ENCODE measurements at regions not wholly inside any gene's neighbourhood (a gene's known extent, or its start where the extent isn't known, plus 50 kb on each side); places are given as distances from the start of the nearest gene placed in this dataset.

- no peak for TF ChIP-seq TEAD4 (IDR thresholded peaks at IDR 0.05; ENCODE audit: borderline replicate concordance, insufficient read depth)
- no peak for TF ChIP-seq SIN3A (IDR thresholded peaks at IDR 0.05; ENCODE audit: borderline replicate concordance, low read depth, low read length)
- TF ChIP-seq, protein P1, sequence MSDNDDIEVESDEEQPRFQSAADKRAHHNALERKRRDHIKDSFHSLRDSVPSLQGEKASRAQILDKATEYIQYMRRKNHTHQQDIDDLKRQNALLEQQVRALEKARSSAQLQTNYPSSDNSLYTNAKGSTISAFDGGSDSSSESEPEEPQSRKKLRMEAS (IDR thresholded peaks at IDR 0.05; ENCODE audit: low read depth), result no peak
- TF ChIP-seq JUND (IDR thresholded peaks at IDR 0.05), result no peak
These were observed 113.1 kb upstream of the GPC1 start for GRCh38 chr2:240322231-240322955.

Measured in SK-N-SH (cell line).